HEK293 (cell line): ENCODE measurements at regions not wholly inside any gene's neighbourhood (a gene's known extent, or its start where the extent isn't known, plus 50 kb on each side); places are given as distances from the start of the nearest gene placed in this dataset.

Experiments used
- CTCF ChIA-PET: fragments of 350-600 bp; formaldehyde crosslinking; extraction: SDS; loops from one replicate; lab custom pipeline; 2021; ENCODE audit warnings: antibody characterized with exemption; lab: Yijun Ruan, JAX
- POLR2A ChIA-PET: fragments of 300-600 bp; formaldehyde crosslinking; extraction: SDS; loops from one replicate; lab custom pipeline; 2020; ENCODE audit warnings: antibody characterized with exemption, inconsistent platforms; lab: Yijun Ruan, JAX
- H3K27ac ChIP-seq: fragments of 200-500 bp; sonication (Bioruptor generic); 2 replicates; pipeline ENCODE4 v1.5.1; 2014; ENCODE audit warnings: low read depth, low read length, control low read depth, inconsistent platforms; ENCODE audit errors: extremely low read depth
- H3K36me3 ChIP-seq, 2 experiments: fragments of 200-500 bp in 1 of 2; sonication (Bioruptor generic) in 1 of 2; 1 replicate in 1 of 2; 2 replicates in 1 of 2; pipeline ENCODE4 v1.5.1; 2014 to 2017; ENCODE audit warnings: inconsistent platforms in 2 of 2, low read length in 2 of 2; ENCODE audit not compliant: control insufficient read depth in 2 of 2, insufficient read depth in 1 of 2
- H3K4me1 ChIP-seq: fragments of 200-500 bp; sonication (Bioruptor generic); 2 replicates; pipeline ENCODE4 v1.5.1; 2014; ENCODE audit warnings: mild to moderate bottlenecking, low read length, inconsistent platforms; ENCODE audit not compliant: control insufficient read depth, insufficient read depth
- H3K4me3 ChIP-seq: 2 replicates; pipeline ENCODE4 v1.5.1; 2011; ENCODE audit warnings: low read depth, mild to moderate bottlenecking, control low read depth, low read length, moderate library complexity
- H3K9me3 ChIP-seq: fragments of 200-500 bp; sonication (Bioruptor generic); 2 replicates; pipeline ENCODE4 v1.5.1; 2014; ENCODE audit warnings: low read depth, low read length, inconsistent platforms; ENCODE audit not compliant: control insufficient read depth, insufficient read depth
- GLI2 ChIP-seq: fragments of 450-650 bp; formaldehyde crosslinking; IDR thresholded peaks from 2 replicates; pipeline ENCODE4; 2017; ENCODE audit warnings: missing biosample characterization, missing genetic modification characterization, low read depth, borderline replicate concordance
- ZFP37 ChIP-seq: fragments of 450-650 bp; formaldehyde crosslinking; IDR thresholded peaks from 2 replicates; pipeline ENCODE4 v1.5.1; 2016; ENCODE audit warnings: missing biosample characterization, missing genetic modification characterization
- ZFP69B ChIP-seq: fragments of 450-650 bp; formaldehyde crosslinking; IDR thresholded peaks from 2 replicates; pipeline ENCODE4 v1.5.1; 2016; ENCODE audit warnings: missing biosample characterization, missing genetic modification characterization
- ZNF132 ChIP-seq: fragments of 450-650 bp; formaldehyde crosslinking; IDR thresholded peaks from 2 replicates; pipeline ENCODE4 v1.5.1; 2017; ENCODE audit warnings: missing biosample characterization, missing genetic modification characterization, borderline replicate concordance
- ZNF433 ChIP-seq: fragments of 450-650 bp; formaldehyde crosslinking; IDR thresholded peaks from 2 replicates; pipeline ENCODE4 v1.5.1; 2016; ENCODE audit warnings: missing biosample characterization, missing genetic modification characterization, low read depth
- ZNF555 ChIP-seq: fragments of 450-650 bp; formaldehyde crosslinking; conservative IDR thresholded peaks from 2 replicates; pipeline ENCODE4 v1.5.1; 2017; ENCODE audit warnings: missing biosample characterization, mild to moderate bottlenecking, missing genetic modification characterization, inconsistent platforms
- ZNF571 ChIP-seq: fragments of 450-650 bp; formaldehyde crosslinking; IDR thresholded peaks from 2 replicates; pipeline ENCODE4 v1.5.0; 2017; ENCODE audit warnings: missing biosample characterization, missing genetic modification characterization
- ZNF664 ChIP-seq: fragments of 450-650 bp; formaldehyde crosslinking; IDR thresholded peaks from 2 replicates; pipeline ENCODE4 v1.5.1; 2016; ENCODE audit warnings: missing biosample characterization, missing genetic modification characterization
- TF ChIP-seq, protein P1 (sequence below): fragments of 450-650 bp; IDR thresholded peaks from 2 replicates; pipeline ENCODE4 v1.5.1; 2018; ENCODE audit warnings: missing biosample characterization, mild to moderate bottlenecking, missing genetic modification characterization
- TF ChIP-seq, protein P2 (sequence below): fragments of 450-650 bp; formaldehyde crosslinking; IDR thresholded peaks from 2 replicates; pipeline ENCODE4 v1.5.1; 2016; ENCODE audit warnings: missing biosample characterization, missing genetic modification characterization
- TF ChIP-seq, protein P3 (sequence below): fragments of 450-650 bp; formaldehyde crosslinking; IDR thresholded peaks from 2 replicates; pipeline ENCODE4 v1.5.1; 2016; ENCODE audit warnings: missing biosample characterization, missing genetic modification characterization, low read depth
- TF ChIP-seq, protein P4 (sequence below): fragments of 450-650 bp; formaldehyde crosslinking; IDR thresholded peaks from 2 replicates; pipeline ENCODE4 v1.5.1; 2017; ENCODE audit warnings: missing biosample characterization, missing genetic modification characterization
- TF ChIP-seq, protein P5 (sequence below): fragments of 450-650 bp; formaldehyde crosslinking; IDR thresholded peaks from 2 replicates; pipeline ENCODE4 v1.5.1; 2017; ENCODE audit warnings: missing biosample characterization, missing genetic modification characterization
- TF ChIP-seq, protein P6 (sequence below): fragments of 450-650 bp; IDR thresholded peaks from 2 replicates; pipeline ENCODE4 v1.5.1; 2018; ENCODE audit warnings: missing biosample characterization, missing genetic modification characterization

DNA sequence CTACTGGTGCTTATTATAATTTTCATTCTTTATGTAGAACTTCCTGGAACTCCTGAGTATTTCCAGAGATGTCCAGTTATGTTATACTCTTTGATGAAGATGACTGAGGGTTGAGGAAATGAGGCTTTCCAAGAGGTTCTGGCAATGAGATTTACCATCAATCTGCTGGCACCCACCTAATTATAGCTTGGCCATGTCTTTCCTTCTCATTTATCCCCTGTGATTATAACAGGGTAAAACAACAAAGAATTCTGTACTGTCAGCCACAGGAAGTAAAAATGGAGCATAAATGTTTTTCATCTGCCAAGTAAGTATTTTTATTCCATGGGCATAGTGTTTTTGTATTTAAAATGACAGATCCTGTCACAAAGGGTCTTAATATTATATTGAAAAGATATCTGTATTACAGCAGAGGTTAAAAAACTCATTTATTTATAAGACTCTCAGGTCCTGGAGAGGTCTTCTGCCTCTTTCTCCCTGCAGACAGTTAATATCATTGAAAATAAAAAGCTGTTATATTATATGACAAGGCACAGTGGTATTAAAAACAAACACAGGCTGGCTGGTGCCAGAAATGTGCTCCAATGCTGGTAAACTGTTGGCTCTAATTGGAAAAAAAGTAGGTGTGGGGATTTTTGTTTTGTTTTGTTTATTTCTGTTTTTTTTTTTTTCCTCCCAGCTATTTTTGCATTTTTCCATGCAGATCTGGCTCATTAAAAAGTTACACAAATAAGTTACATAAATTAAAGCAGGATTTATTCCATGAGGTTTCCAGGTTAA is 1764.1 kb upstream of the CELF4 start (continued):
- TF ChIP-seq, protein P1, sequence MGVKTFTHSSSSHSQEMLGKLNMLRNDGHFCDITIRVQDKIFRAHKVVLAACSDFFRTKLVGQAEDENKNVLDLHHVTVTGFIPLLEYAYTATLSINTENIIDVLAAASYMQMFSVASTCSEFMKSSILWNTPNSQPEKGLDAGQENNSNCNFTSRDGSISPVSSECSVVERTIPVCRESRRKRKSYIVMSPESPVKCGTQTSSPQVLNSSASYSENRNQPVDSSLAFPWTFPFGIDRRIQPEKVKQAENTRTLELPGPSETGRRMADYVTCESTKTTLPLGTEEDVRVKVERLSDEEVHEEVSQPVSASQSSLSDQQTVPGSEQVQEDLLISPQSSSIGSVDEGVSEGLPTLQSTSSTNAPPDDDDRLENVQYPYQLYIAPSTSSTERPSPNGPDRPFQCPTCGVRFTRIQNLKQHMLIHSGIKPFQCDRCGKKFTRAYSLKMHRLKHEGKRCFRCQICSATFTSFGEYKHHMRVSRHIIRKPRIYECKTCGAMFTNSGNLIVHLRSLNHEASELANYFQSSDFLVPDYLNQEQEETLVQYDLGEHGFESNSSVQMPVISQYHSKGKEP (tag by site-specific recombination), result no peak
- TF ChIP-seq ZFP37 (no peak), ZFP69B (no peak)
- TF ChIP-seq, protein P2, sequence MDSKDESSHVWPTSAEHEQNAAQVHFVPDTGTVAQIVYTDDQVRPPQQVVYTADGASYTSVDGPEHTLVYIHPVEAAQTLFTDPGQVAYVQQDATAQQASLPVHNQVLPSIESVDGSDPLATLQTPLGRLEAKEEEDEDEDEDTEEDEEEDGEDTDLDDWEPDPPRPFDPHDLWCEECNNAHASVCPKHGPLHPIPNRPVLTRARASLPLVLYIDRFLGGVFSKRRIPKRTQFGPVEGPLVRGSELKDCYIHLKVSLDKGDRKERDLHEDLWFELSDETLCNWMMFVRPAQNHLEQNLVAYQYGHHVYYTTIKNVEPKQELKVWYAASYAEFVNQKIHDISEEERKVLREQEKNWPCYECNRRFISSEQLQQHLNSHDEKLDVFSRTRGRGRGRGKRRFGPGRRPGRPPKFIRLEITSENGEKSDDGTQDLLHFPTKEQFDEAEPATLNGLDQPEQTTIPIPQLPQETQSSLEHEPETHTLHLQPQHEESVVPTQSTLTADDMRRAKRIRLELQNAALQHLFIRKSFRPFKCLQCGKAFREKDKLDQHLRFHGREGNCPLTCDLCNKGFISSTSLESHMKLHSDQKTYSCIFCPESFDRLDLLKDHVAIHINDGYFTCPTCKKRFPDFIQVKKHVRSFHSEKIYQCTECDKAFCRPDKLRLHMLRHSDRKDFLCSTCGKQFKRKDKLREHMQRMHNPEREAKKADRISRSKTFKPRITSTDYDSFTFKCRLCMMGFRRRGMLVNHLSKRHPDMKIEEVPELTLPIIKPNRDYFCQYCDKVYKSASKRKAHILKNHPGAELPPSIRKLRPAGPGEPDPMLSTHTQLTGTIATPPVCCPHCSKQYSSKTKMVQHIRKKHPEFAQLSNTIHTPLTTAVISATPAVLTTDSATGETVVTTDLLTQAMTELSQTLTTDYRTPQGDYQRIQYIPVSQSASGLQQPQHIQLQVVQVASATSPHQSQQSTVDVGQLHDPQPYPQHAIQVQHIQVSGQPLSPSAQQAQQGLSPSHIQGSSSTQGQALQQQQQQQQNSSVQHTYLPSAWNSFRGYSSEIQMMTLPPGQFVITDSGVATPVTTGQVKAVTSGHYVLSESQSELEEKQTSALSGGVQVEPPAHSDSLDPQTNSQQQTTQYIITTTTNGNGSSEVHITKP (tag by site-specific recombination), result no peak

DNA sequence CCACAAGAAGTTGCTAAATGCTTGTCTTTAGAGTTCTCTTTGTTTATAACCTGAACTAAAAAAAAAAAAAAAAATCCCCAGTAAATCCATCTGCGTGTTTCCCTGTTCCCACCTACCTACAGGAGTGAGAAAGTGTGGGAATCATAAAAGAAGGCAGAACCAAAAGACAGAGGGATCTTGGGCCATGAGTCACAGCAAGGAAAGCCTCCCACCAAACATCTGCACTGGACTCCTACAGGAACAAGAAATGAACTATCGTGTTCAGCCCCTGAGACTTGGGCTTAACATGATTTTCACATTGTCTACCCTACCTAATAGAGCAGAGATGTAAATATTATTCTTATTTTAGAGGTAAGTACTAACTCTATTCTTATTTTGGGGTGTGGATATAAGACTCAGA is 1761.2 kb upstream of the CELF4 start:
- no peaks in the 10 kb centered on the region for H3K36me3 ChIP-seq
- no peaks in the 10 kb centered on the region for H3K9me3 ChIP-seq
- no peak overlapping the region for H3K4me3 ChIP-seq
- no peak overlapping the region for H3K27ac ChIP-seq
- no peaks in the 10 kb centered on the region for H3K4me1 ChIP-seq
- POLR2A ChIA-PET, result no interaction called here
- TF ChIP-seq, protein P3, sequence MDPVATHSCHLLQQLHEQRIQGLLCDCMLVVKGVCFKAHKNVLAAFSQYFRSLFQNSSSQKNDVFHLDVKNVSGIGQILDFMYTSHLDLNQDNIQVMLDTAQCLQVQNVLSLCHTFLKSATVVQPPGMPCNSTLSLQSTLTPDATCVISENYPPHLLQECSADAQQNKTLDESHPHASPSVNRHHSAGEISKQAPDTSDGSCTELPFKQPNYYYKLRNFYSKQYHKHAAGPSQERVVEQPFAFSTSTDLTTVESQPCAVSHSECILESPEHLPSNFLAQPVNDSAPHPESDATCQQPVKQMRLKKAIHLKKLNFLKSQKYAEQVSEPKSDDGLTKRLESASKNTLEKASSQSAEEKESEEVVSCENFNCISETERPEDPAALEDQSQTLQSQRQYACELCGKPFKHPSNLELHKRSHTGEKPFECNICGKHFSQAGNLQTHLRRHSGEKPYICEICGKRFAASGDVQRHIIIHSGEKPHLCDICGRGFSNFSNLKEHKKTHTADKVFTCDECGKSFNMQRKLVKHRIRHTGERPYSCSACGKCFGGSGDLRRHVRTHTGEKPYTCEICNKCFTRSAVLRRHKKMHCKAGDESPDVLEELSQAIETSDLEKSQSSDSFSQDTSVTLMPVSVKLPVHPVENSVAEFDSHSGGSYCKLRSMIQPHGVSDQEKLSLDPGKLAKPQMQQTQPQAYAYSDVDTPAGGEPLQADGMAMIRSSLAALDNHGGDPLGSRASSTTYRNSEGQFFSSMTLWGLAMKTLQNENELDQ, result no peak
- TF ChIP-seq ZNF664 (tag by site-specific recombination), result no peak
- CTCF ChIA-PET, result no interaction called here

DNA sequence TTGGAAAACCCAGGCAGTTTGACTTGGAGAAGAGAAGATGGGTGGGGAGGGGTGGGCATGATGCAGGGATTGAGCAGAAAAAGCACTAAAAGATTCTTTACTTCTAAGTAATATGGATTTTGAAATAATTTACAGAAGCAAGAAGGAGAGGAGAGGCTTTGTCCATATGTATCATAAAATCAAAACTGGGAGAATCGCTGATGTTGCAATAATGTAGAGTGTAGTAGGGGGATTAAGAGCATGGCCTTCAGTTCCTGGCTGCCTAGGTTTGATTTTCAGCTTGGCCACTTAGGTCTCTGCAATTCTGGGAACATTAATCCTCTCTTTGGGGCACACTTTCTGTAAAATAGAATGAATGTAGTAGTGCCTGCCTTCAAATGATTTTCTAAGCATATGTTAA is 1760.4 kb upstream of the CELF4 start:
- POLR2A ChIA-PET, result no interaction called here
- Histone ChIP-seq H3K9me3 (no peaks in the 10 kb centered on the region), H3K4me3 (no peak overlapping the region), H3K27ac (no peak overlapping the region), H3K4me1 (no peaks in the 10 kb centered on the region), H3K36me3 (no peaks in the 10 kb centered on the region)
- CTCF ChIA-PET, result no interaction called here
- TF ChIP-seq, protein P4, sequence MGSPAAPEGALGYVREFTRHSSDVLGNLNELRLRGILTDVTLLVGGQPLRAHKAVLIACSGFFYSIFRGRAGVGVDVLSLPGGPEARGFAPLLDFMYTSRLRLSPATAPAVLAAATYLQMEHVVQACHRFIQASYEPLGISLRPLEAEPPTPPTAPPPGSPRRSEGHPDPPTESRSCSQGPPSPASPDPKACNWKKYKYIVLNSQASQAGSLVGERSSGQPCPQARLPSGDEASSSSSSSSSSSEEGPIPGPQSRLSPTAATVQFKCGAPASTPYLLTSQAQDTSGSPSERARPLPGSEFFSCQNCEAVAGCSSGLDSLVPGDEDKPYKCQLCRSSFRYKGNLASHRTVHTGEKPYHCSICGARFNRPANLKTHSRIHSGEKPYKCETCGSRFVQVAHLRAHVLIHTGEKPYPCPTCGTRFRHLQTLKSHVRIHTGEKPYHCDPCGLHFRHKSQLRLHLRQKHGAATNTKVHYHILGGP (tag by site-specific recombination), result no peak

DNA sequence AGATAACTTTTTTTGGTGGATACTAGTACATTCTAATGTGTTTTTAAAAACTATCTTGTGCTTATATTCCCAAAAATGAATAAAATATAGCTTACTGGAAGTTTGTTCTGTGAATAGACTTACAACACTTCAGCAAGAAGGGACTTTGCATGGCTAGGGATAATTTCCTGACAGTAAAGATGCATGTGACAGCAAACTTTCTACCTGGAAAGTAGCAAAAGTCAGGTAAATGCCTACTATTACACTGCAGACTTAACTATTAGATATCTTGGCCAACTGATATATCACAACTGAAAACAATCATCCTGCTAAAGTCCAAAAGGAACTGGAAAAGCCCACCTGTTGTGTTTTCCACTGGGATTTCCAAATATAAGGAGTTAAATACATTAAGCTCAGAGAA is 1753.5 kb upstream of the CELF4 start:
- ChIA-PET CTCF (no interaction called here), POLR2A (no interaction called here)
- Histone ChIP-seq H3K4me3 (no peak overlapping the region), H3K4me1 (no peaks in the 10 kb centered on the region), H3K9me3 (no peaks in the 10 kb centered on the region), H3K36me3 (no peaks in the 10 kb centered on the region), H3K27ac (no peak overlapping the region)
- TF ChIP-seq ZNF433 (tag by site-specific recombination), result no peak
- no peak for TF ChIP-seq GLI2
- TF ChIP-seq ZNF571 (tag by site-specific recombination), result no peak
- TF ChIP-seq ZNF132 (tag by site-specific recombination), result no peak
- TF ChIP-seq, protein P5, sequence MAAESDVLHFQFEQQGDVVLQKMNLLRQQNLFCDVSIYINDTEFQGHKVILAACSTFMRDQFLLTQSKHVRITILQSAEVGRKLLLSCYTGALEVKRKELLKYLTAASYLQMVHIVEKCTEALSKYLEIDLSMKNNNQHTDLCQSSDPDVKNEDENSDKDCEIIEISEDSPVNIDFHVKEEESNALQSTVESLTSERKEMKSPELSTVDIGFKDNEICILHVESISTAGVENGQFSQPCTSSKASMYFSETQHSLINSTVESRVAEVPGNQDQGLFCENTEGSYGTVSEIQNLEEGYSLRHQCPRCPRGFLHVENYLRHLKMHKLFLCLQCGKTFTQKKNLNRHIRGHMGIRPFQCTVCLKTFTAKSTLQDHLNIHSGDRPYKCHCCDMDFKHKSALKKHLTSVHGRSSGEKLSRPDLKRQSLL (tag by site-specific recombination), result no peak
- no peak for TF ChIP-seq ZNF555
- TF ChIP-seq, protein P6, sequence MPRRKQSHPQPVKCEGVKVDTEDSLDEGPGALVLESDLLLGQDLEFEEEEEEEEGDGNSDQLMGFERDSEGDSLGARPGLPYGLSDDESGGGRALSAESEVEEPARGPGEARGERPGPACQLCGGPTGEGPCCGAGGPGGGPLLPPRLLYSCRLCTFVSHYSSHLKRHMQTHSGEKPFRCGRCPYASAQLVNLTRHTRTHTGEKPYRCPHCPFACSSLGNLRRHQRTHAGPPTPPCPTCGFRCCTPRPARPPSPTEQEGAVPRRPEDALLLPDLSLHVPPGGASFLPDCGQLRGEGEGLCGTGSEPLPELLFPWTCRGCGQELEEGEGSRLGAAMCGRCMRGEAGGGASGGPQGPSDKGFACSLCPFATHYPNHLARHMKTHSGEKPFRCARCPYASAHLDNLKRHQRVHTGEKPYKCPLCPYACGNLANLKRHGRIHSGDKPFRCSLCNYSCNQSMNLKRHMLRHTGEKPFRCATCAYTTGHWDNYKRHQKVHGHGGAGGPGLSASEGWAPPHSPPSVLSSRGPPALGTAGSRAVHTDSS (tag by site-specific recombination), result no peak
